ENCODE measurements at regions not wholly inside any gene's neighbourhood (a gene's known extent, or its start where the extent isn't known, plus 50 kb on each side); places are given as distances from the start of the nearest gene placed in this dataset.

GRCh38 chr5:67619636-67620035 is 423.0 kb upstream of the CD180 start:
- TF ChIP-seq, protein P1, sequence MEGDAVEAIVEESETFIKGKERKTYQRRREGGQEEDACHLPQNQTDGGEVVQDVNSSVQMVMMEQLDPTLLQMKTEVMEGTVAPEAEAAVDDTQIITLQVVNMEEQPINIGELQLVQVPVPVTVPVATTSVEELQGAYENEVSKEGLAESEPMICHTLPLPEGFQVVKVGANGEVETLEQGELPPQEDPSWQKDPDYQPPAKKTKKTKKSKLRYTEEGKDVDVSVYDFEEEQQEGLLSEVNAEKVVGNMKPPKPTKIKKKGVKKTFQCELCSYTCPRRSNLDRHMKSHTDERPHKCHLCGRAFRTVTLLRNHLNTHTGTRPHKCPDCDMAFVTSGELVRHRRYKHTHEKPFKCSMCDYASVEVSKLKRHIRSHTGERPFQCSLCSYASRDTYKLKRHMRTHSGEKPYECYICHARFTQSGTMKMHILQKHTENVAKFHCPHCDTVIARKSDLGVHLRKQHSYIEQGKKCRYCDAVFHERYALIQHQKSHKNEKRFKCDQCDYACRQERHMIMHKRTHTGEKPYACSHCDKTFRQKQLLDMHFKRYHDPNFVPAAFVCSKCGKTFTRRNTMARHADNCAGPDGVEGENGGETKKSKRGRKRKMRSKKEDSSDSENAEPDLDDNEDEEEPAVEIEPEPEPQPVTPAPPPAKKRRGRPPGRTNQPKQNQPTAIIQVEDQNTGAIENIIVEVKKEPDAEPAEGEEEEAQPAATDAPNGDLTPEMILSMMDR (IDR thresholded peaks at IDR 0.05; ENCODE audit: low read depth, low read length, missing control alignments) = no peak
- DNase-seq (ENCODE audit: low read depth) = no peak
- in situ Hi-C loops (cut with HindIII; ENCODE audit: low sequenced_read_pairs) = no loop called here
- no peak overlapping the region for H3K4me3 ChIP-seq (ENCODE audit: low read depth, low read length)

GRCh38 chr5:67619235-67619634 is 422.6 kb upstream of the CD180 start:
- in situ Hi-C loops (cut with HindIII; ENCODE audit: low sequenced_read_pairs) = no loop called here

DNA sequence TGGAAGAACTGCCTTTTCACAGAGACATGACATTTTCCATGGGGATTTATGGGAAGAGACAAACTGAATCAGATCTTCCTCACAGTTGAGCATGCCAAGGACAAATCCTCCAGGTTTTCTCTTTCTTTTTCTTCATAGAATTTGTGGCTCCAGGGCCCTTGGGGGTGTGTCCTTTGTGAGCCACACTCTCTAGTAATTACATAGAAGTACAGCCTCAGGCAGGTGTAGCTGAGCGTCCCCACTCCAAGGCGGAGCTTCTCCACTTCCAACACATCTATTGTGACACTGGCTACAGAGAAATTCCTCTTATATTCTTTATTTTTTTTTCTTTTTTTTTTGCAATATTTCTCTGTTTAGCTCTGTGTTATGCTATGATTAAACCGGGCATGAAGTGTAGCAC is 420.5 kb upstream of the CD180 start:
- TF ChIP-seq, protein P1 (IDR thresholded peaks at IDR 0.05; ENCODE audit: low read depth, low read length, missing control alignments) = no peak
- in situ Hi-C loops (cut with HindIII; ENCODE audit: low sequenced_read_pairs) = no loop called here
- DNase-seq (ENCODE audit: low read depth) = no peak

More at GRCh38 chr5:67619235-67619634, 422.6 kb upstream of the CD180 start:
- no peak overlapping the region for H3K4me3 ChIP-seq (ENCODE audit: low read depth, low read length)
- TF ChIP-seq, protein P1 (IDR thresholded peaks at IDR 0.05; ENCODE audit: low read depth, low read length, missing control alignments) = no peak
- DNase-seq (ENCODE audit: low read depth) = no peak

GRCh38 chr5:67612961-67613360 is 416.4 kb upstream of the CD180 start:
- no peak for DNase-seq (ENCODE audit: low read depth)
- TF ChIP-seq, protein P1 (IDR thresholded peaks at IDR 0.05; ENCODE audit: low read depth, low read length, missing control alignments) = no peak
- H3K4me3 ChIP-seq (ENCODE audit: low read depth, low read length) = no peak overlapping the region
- in situ Hi-C loops (cut with HindIII; ENCODE audit: low sequenced_read_pairs) = no loop called here

More for the DNA sequence above, 420.5 kb upstream of the CD180 start:
- no peak overlapping the region for H3K4me3 ChIP-seq (ENCODE audit: low read depth, low read length)

GRCh38 chr5:67610186-67610912 is 413.8 kb upstream of the CD180 start:
- no peak for DNase-seq (ENCODE audit: low read depth)
- in situ Hi-C loops (cut with HindIII; ENCODE audit: low sequenced_read_pairs) = no loop called here
- TF ChIP-seq, protein P1 (IDR thresholded peaks at IDR 0.05; ENCODE audit: low read depth, low read length, missing control alignments) = no peak
- no peak overlapping the region for H3K4me3 ChIP-seq (ENCODE audit: low read depth, low read length)

GRCh38 chr5:67607958-67608357 is 411.4 kb upstream of the CD180 start:
- no peak for DNase-seq (ENCODE audit: low read depth)
- no peak overlapping the region for H3K4me3 ChIP-seq (ENCODE audit: low read depth, low read length)
- in situ Hi-C loops (cut with HindIII; ENCODE audit: low sequenced_read_pairs) = no loop called here
- TF ChIP-seq, protein P1 (IDR thresholded peaks at IDR 0.05; ENCODE audit: low read depth, low read length, missing control alignments) = no peak
